A549 (cell line): ENCODE measurements at regions not wholly inside any gene's neighbourhood (a gene's known extent, or its start where the extent isn't known, plus 50 kb on each side); places are given as distances from the start of the nearest gene placed in this dataset.

ENCODE experiments used
- CTCF ChIP-seq: fragments of >200 bp; sonication (Bioruptor Twin); formaldehyde crosslinking; IDR thresholded peaks from 3 replicates; pipeline ENCODE4 v1.5.1; 2016
- HDAC2 ChIP-seq: fragments of 200-600 bp; sonication (generic); IDR thresholded peaks from 2 replicates; pipeline ENCODE4 v1.6.1; 2016

DNA sequence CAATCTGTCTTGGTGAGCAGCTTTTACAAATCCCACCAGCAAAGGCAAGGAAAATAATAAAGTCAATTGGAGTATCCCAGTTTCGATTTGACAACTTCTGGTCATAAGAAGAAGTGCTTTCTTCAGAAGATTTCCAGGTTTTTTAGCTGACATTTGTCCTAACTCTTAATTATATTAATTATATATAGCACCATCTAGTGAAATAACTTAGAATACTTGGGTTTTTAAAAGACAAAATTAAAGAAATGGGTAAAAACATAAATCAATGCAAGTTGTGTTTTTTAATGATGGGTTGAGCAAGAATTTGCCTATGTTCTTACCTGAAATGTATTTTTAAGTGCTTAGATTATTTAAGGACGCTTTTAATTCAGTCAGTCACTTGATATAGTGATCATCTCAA lies 421.8 kb downstream of the ACTL7B start:
- no peak for TF ChIP-seq HDAC2
- no peak for TF ChIP-seq CTCF
